GM21717 (cell line): ENCODE measurements at regions not wholly inside any gene's neighbourhood (a gene's known extent, or its start where the extent isn't known, plus 50 kb on each side); places are given as distances from the start of the nearest gene placed in this dataset.

Experiments used
- ATAC-seq: cut with Tn5 transposase; IDR thresholded peaks from one replicate; pipeline ENCODE4 v1.9.1; 2021; ENCODE audit warnings: mild to moderate bottlenecking, moderate library complexity; ENCODE audit not compliant: unreplicated experiment

- no peak for ATAC-seq
These were observed 285.8 kb upstream of the ZNF462 start for GRCh38 chr9:106577121-106577520.

GRCh38 chr9:106580546-106580945 is 282.4 kb upstream of the ZNF462 start:
- no peak for ATAC-seq

GRCh38 chr9:106581973-106582372 is 281.0 kb upstream of the ZNF462 start:
- ATAC-seq: no peak

- ATAC-seq: no peak
These were observed 279.2 kb upstream of the ZNF462 start for GRCh38 chr9:106583751-106584150.

- no peak for ATAC-seq
These were observed 275.9 kb upstream of the ZNF462 start for GRCh38 chr9:106587042-106587441.

- no peak for ATAC-seq
These were observed 274.3 kb upstream of the ZNF462 start for GRCh38 chr9:106588626-106589025.

GRCh38 chr9:106590759-106591505 is 272.0 kb upstream of the ZNF462 start:
- ATAC-seq: no peak

GRCh38 chr9:106593201-106593600 is 269.8 kb upstream of the ZNF462 start:
- ATAC-seq: no peak

GRCh38 chr9:106596984-106597383 is 266.0 kb upstream of the ZNF462 start:
- ATAC-seq: no peak

GRCh38 chr9:106600955-106601560 is 261.9 kb upstream of the ZNF462 start:
- ATAC-seq: no peak

GRCh38 chr9:106602344-106602743 is 260.6 kb upstream of the ZNF462 start:
- ATAC-seq: no peak

GRCh38 chr9:106613250-106613737 is 249.7 kb upstream of the ZNF462 start:
- no peak for ATAC-seq

- no peak for ATAC-seq
These were observed 247.7 kb upstream of the ZNF462 start for GRCh38 chr9:106615118-106615889.

- ATAC-seq: no peak
These were observed 246.9 kb upstream of the ZNF462 start for GRCh38 chr9:106616026-106616425.

- no peak for ATAC-seq
These were observed 246.1 kb upstream of the ZNF462 start for GRCh38 chr9:106616851-106617345.

- no peak for ATAC-seq
These were observed 243.8 kb upstream of the ZNF462 start for GRCh38 chr9:106619211-106619610.

- no peak for ATAC-seq
These were observed 242.9 kb upstream of the ZNF462 start for GRCh38 chr9:106620081-106620480.

GRCh38 chr9:106620866-106621265 is 242.1 kb upstream of the ZNF462 start:
- ATAC-seq: no peak

- no peak for ATAC-seq
These were observed 241.4 kb upstream of the ZNF462 start for GRCh38 chr9:106621313-106622163.

GRCh38 chr9:106622164-106622487 is 240.8 kb upstream of the ZNF462 start:
- no peak for ATAC-seq

- ATAC-seq: no peak
These were observed 239.4 kb upstream of the ZNF462 start for GRCh38 chr9:106623558-106623957.
